Large intestine (tissue), 3 donors: ENCODE measurements at regions not wholly inside any gene's neighbourhood (a gene's known extent, or its start where the extent isn't known, plus 50 kb on each side); places are given as distances from the start of the nearest gene placed in this dataset.

Experiments
- DNase-seq, 2 donors: peaks; one replicate each; pipeline versions ENCODE4 v3.0.0 to v3.0.0-alpha.2; 2013
- H3K27ac ChIP-seq: one replicate; pipeline ENCODE4 v1.5.1; 2013; ENCODE audit warnings: low read length
- H3K27me3 ChIP-seq: 2 replicates; pipeline ENCODE4 v1.6.1; 2013; ENCODE audit warnings: low read length; ENCODE audit not compliant: control insufficient read depth, insufficient read depth
- H3K36me3 ChIP-seq: 2 replicates; pipeline ENCODE4 v1.6.1; 2013; ENCODE audit warnings: low read length; ENCODE audit not compliant: control insufficient read depth, insufficient read depth
- H3K4me1 ChIP-seq: one replicate; pipeline ENCODE4 v1.6.1; 2013; ENCODE audit warnings: low read length; ENCODE audit not compliant: control insufficient read depth, insufficient read depth
- H3K4me3 ChIP-seq: one replicate; pipeline ENCODE4 v1.5.1; 2013; ENCODE audit warnings: low read length
- H3K9me3 ChIP-seq: one replicate; pipeline ENCODE4 v1.6.1; 2013; ENCODE audit warnings: mild to moderate bottlenecking, low read depth, low read length, moderate library complexity; ENCODE audit not compliant: control insufficient read depth
- WGBS: methylation state at CpG from one replicate; pipeline ENCODE4 v1.1.5; 2013; ENCODE audit warnings: low lambda C conversion rate; ENCODE audit not compliant: insufficient coverage; 5-methylcytosine and 5-hydroxymethylcytosine counted together

GRCh38 chr11:45538363-45538762 lies 127.1 kb downstream of the CHST1 start:
- 67% methylated on average over 1 of the region's 12 CpGs for WGBS
- Histone ChIP-seq H3K4me3 (no peak overlapping the region), H3K9me3 (no peaks in the 10 kb centered on the region), H3K27me3 (peaks cover 12% of the 10 kb centered on the region), H3K27ac (no peak overlapping the region), H3K4me1 (no peaks in the 10 kb centered on the region), H3K36me3 (no peaks in the 10 kb centered on the region)
- no peak for DNase-seq

- DNase-seq = no peak
- Histone ChIP-seq H3K4me3 (no peak overlapping the region), H3K27me3 (peaks cover 12% of the 10 kb centered on the region), H3K4me1 (no peaks in the 10 kb centered on the region), H3K9me3 (no peaks in the 10 kb centered on the region), H3K36me3 (no peaks in the 10 kb centered on the region), H3K27ac (no peak overlapping the region)
- WGBS = no CpG with 5 or more reads among the region's 3 CpGs
Observed at GRCh38 chr11:45537614-45538013, 127.8 kb downstream of the CHST1 start.

GRCh38 chr11:45535033-45535432 lies 130.4 kb downstream of the CHST1 start:
- no peak overlapping the region for H3K4me3 ChIP-seq
- H3K27me3 ChIP-seq = peaks cover 6% of the 10 kb centered on the region
- H3K36me3 ChIP-seq = no peaks in the 10 kb centered on the region
- no CpG with 5 or more reads among the region's 1 CpG for WGBS
- H3K9me3 ChIP-seq = no peaks in the 10 kb centered on the region
- DNase-seq = no peak
- no peaks in the 10 kb centered on the region for H3K4me1 ChIP-seq
- no peak overlapping the region for H3K27ac ChIP-seq

- Histone ChIP-seq H3K27me3 (peaks cover 6% of the 10 kb centered on the region), H3K9me3 (no peaks in the 10 kb centered on the region), H3K27ac (no peak overlapping the region), H3K4me1 (no peaks in the 10 kb centered on the region), H3K4me3 (no peak overlapping the region), H3K36me3 (no peaks in the 10 kb centered on the region)
- DNase-seq = no peak
- no CpG with 5 or more reads among the region's 5 CpGs for WGBS
Observed at GRCh38 chr11:45534132-45534531, 131.3 kb downstream of the CHST1 start.

GRCh38 chr11:45532546-45532945 lies 132.9 kb downstream of the CHST1 start:
- H3K4me1 ChIP-seq = no peaks in the 10 kb centered on the region
- H3K27me3 ChIP-seq = peaks cover 4% of the 10 kb centered on the region
- no peaks in the 10 kb centered on the region for H3K9me3 ChIP-seq
- no peak overlapping the region for H3K27ac ChIP-seq
- DNase-seq = no peak
- H3K4me3 ChIP-seq = no peak overlapping the region
- WGBS = no CpG with 5 or more reads among the region's 2 CpGs
- no peaks in the 10 kb centered on the region for H3K36me3 ChIP-seq

GRCh38 chr11:45530776-45531175 lies 134.6 kb downstream of the CHST1 start:
- H3K4me3 ChIP-seq = no peak overlapping the region
- no peak overlapping the region for H3K27ac ChIP-seq
- no peaks in the 10 kb centered on the region for H3K36me3 ChIP-seq
- H3K4me1 ChIP-seq = no peaks in the 10 kb centered on the region
- WGBS = no CpG with 5 or more reads among the region's 6 CpGs
- H3K9me3 ChIP-seq = no peaks in the 10 kb centered on the region
- H3K27me3 ChIP-seq = peaks cover 5% of the 10 kb centered on the region
- no peak for DNase-seq

- Histone ChIP-seq H3K4me1 (no peaks in the 10 kb centered on the region), H3K36me3 (no peaks in the 10 kb centered on the region)
- WGBS = 100% methylated on average over 1 of the region's 2 CpGs
Observed at GRCh38 chr11:45530111-45530510, 135.3 kb downstream of the CHST1 start.

GRCh38 chr11:45528435-45528834 lies 137.0 kb downstream of the CHST1 start:
- Histone ChIP-seq H3K27ac (no peak overlapping the region), H3K4me1 (no peaks in the 10 kb centered on the region), H3K36me3 (no peaks in the 10 kb centered on the region), H3K4me3 (no peak overlapping the region), H3K27me3 (peaks cover 4% of the 10 kb centered on the region), H3K9me3 (no peaks in the 10 kb centered on the region)
- WGBS = no CpG with 5 or more reads among the region's 2 CpGs
- no peak for DNase-seq

More at GRCh38 chr11:45530111-45530510, 135.3 kb downstream of the CHST1 start:
- Histone ChIP-seq H3K27ac (no peak overlapping the region), H3K9me3 (no peaks in the 10 kb centered on the region), H3K27me3 (peaks cover 4% of the 10 kb centered on the region), H3K4me3 (no peak overlapping the region)
- DNase-seq = no peak

- no peak overlapping the region for H3K27ac ChIP-seq
- no peak overlapping the region for H3K4me3 ChIP-seq
- DNase-seq = no peak
- no peaks in the 10 kb centered on the region for H3K4me1 ChIP-seq
- WGBS = no CpG with 5 or more reads among the region's 1 CpG
- H3K9me3 ChIP-seq = no peaks in the 10 kb centered on the region
- H3K36me3 ChIP-seq = no peaks in the 10 kb centered on the region
- H3K27me3 ChIP-seq = peaks cover 4% of the 10 kb centered on the region
Observed at GRCh38 chr11:45527898-45528297, 137.5 kb downstream of the CHST1 start.

GRCh38 chr11:45525393-45525792 lies 140.0 kb downstream of the CHST1 start:
- no CpG with 5 or more reads among the region's 3 CpGs for WGBS
- Histone ChIP-seq H3K9me3 (no peaks in the 10 kb centered on the region), H3K36me3 (no peaks in the 10 kb centered on the region), H3K27me3 (peaks cover 4% of the 10 kb centered on the region), H3K27ac (no peak overlapping the region), H3K4me3 (no peak overlapping the region), H3K4me1 (no peaks in the 10 kb centered on the region)
- DNase-seq = peak; percentile 36 to 47

GRCh38 chr11:45523760-45524159 lies 141.7 kb downstream of the CHST1 start:
- WGBS = no CpG with 5 or more reads among the region's 5 CpGs
- no peak overlapping the region for H3K4me3 ChIP-seq
- no peak overlapping the region for H3K27ac ChIP-seq
- no peaks in the 10 kb centered on the region for H3K9me3 ChIP-seq
- H3K4me1 ChIP-seq = no peaks in the 10 kb centered on the region
- H3K36me3 ChIP-seq = no peaks in the 10 kb centered on the region
- H3K27me3 ChIP-seq = peaks cover 4% of the 10 kb centered on the region
- peak in 1 of 2 donors; percentile 20 for DNase-seq
